ENCODE measurements at regions not wholly inside any gene's neighbourhood (a gene's known extent, or its start where the extent isn't known, plus 50 kb on each side); places are given as distances from the start of the nearest gene placed in this dataset.

- Histone ChIP-seq H3K36me3 (ENCODE audit: control insufficient read depth in 4 of 4, insufficient read depth in 3 of 4, low read depth in 1 of 4, low read length in 3 of 4) (no peaks in the 10 kb centered on the region), H3K4me1 (ENCODE audit: control insufficient read depth in 4 of 4, insufficient read depth in 4 of 4, low read length in 3 of 4) (peaks cover 0 to 3% (median 0%) of the 10 kb centered on the region in 4 donors), H3K9me3 (ENCODE audit: control insufficient read depth in 4 of 4, low read length in 3 of 4) (no peaks in the 10 kb centered on the region), H3K4me3 (ENCODE audit: low read depth in 1 of 3, low read length in 3 of 3) (no peak overlapping the region), H3K27me3 (ENCODE audit: control insufficient read depth in 4 of 4, insufficient read depth in 4 of 4, low read length in 3 of 4) (no peaks in the 10 kb centered on the region), H3K27ac (ENCODE audit: low read depth in 1 of 2, low read length in 2 of 2) (peak overlapping the region in 1 of 2 donors; percentile 37), H3K9ac (ENCODE audit: low read depth in 1 of 2, low read length in 2 of 2) (no peak overlapping the region)
- DNase-seq (ENCODE audit: low spot score): no peak
- 58% methylated on average over 6 of the region's 6 CpGs for WGBS
- TF ChIP-seq CTCF (IDR thresholded peaks at IDR 0.05; ENCODE audit: low read depth, low read length, missing input control): no peak
- no peak for TF ChIP-seq TAF1 (conservative IDR thresholded peaks at IDR 0.05)
- no peak for TF ChIP-seq REST (IDR thresholded peaks at IDR 0.05)
- no peak for TF ChIP-seq YY1 (IDR thresholded peaks at IDR 0.05)
- no peak for TF ChIP-seq FOXA1 (IDR thresholded peaks at IDR 0.05)
- TF ChIP-seq ATF3 (IDR thresholded peaks at IDR 0.05): no peak
- no peak for TF ChIP-seq NR2F2 (IDR thresholded peaks at IDR 0.05)
- no peak for TF ChIP-seq MAX (IDR thresholded peaks at IDR 0.05)
- TF ChIP-seq EGR1 (IDR thresholded peaks at IDR 0.05; ENCODE audit: low read depth in 2 of 2): no peak
- TF ChIP-seq HNF4A (conservative IDR thresholded peaks at IDR 0.05): no peak
- no peak for TF ChIP-seq FOXA2 (IDR thresholded peaks at IDR 0.05)
- no peak for TF ChIP-seq RXRA (IDR thresholded peaks at IDR 0.05)
- TF ChIP-seq JUND (IDR thresholded peaks at IDR 0.05): no peak
- no peak for TF ChIP-seq ZBTB33 (IDR thresholded peaks at IDR 0.05)
- TF ChIP-seq GABPA (IDR thresholded peaks at IDR 0.05 in 1 of 2, conservative IDR thresholded peaks at IDR 0.05 in 1 of 2): no peak
- TF ChIP-seq SP1 (IDR thresholded peaks at IDR 0.05): no peak
Observed at GRCh38 chr10:4067931-4068561, 283.0 kb upstream of the KLF6 start.

Measured in liver (tissue), 8 donors.